OCI-LY3 (cell line): ENCODE measurements at regions not wholly inside any gene's neighbourhood (a gene's known extent, or its start where the extent isn't known, plus 50 kb on each side); places are given as distances from the start of the nearest gene placed in this dataset.

Source experiments
- H2AFZ ChIP-seq: fragments of 200-600, 300-600 bp; shearing (Covaris generic); 2 replicates; pipeline ENCODE4 v1.6.0; 2014; ENCODE audit warnings: antibody characterized with exemption, low read depth, low read length
- H3K27ac ChIP-seq: fragments of 200-600, 300-600 bp; sonication (generic); 2 replicates; pipeline ENCODE4 v1.5.1; 2014; ENCODE audit warnings: mild to moderate bottlenecking, low read length, moderate library complexity, mixed read lengths
- H3K27me3 ChIP-seq: fragments of 200-600, 300-600 bp; sonication (generic); 2 replicates; pipeline ENCODE4 v1.6.1; 2014; ENCODE audit warnings: low read depth, low read length, mixed read lengths
- H3K36me3 ChIP-seq: fragments of 200-600, 300-600 bp; sonication (generic); replicated peaks from 2 replicates; pipeline ENCODE3; 2014; ENCODE audit warnings: low read depth, low read length, mixed read lengths
- H3K4me1 ChIP-seq: fragments of 300-600, 200-600 bp; sonication (generic); 2 replicates; pipeline ENCODE4 v1.6.1; 2014; ENCODE audit warnings: low read length, mixed read lengths
- H3K4me2 ChIP-seq: fragments of 200-600, 300-600 bp; sonication (generic); 2 replicates; pipeline ENCODE4 v1.6.1; 2014; ENCODE audit warnings: low read length, mixed read lengths
- H3K4me3 ChIP-seq: fragments of 300-600, 200-600 bp; sonication (generic); 2 replicates; pipeline ENCODE4 v1.5.1; 2014; ENCODE audit warnings: antibody characterized with exemption, mild to moderate bottlenecking, low read length, moderate library complexity
- H3K79me2 ChIP-seq: fragments of 300-600, 200-600 bp; shearing (Covaris generic); 2 replicates; pipeline ENCODE4 v1.6.1; 2014; ENCODE audit warnings: mild to moderate bottlenecking, low read length, mixed read lengths
- H3K9ac ChIP-seq: fragments of 300-600, 200-600 bp; shearing (Covaris generic); 2 replicates; pipeline ENCODE4 v1.6.0; 2014; ENCODE audit warnings: mild to moderate bottlenecking, low read length, moderate library complexity
- H3K9me3 ChIP-seq: fragments of 200-600, 300-600 bp; shearing (Covaris generic); 2 replicates; pipeline ENCODE4 v1.6.1; 2014; ENCODE audit warnings: low read length, mixed read lengths; ENCODE audit not compliant: insufficient read depth
- H4K20me1 ChIP-seq: fragments of 200-600, 300-600 bp; sonication (generic); 2 replicates; pipeline ENCODE4 v1.6.1; 2016; ENCODE audit warnings: low read length, mixed read lengths; ENCODE audit not compliant: insufficient read depth
- CTCF ChIP-seq: fragments of 200-600, 300-600 bp; sonication (generic); IDR thresholded peaks from 2 replicates; pipeline ENCODE4 v1.5.1; 2014; ENCODE audit warnings: antibody characterized with exemption, low read length, low read depth
- EZH2phosphoT487 ChIP-seq: fragments of 200-600 bp; shearing (Covaris generic); IDR thresholded peaks from 2 replicates; pipeline ENCODE4 v1.6.1; 2018; ENCODE audit warnings: antibody characterized with exemption, mixed run types, low read depth

GRCh38 chr6:167672738-167673137, 154.0 kb upstream of the AFDN start:
- Histone ChIP-seq H3K9me3 (no peaks in the 10 kb centered on the region), H3K27ac (no peak overlapping the region), H4K20me1 (no peaks in the 10 kb centered on the region), H3K4me1 (no peaks in the 10 kb centered on the region), H3K4me2 (no peak overlapping the region), H3K79me2 (no peaks in the 10 kb centered on the region), H3K4me3 (no peak overlapping the region), H2AFZ (no peak overlapping the region), H3K9ac (no peak overlapping the region), H3K27me3 (peaks cover 6% of the 10 kb centered on the region), H3K36me3 (no peaks in the 10 kb centered on the region)
- no peak for TF ChIP-seq EZH2phosphoT487
- TF ChIP-seq CTCF: no peak

- H3K4me3 ChIP-seq: no peak overlapping the region
- no peak overlapping the region for H3K27ac ChIP-seq
- no peaks in the 10 kb centered on the region for H3K36me3 ChIP-seq
- peaks cover 6% of the 10 kb centered on the region for H3K27me3 ChIP-seq
- no peak overlapping the region for H2AFZ ChIP-seq
- no peaks in the 10 kb centered on the region for H4K20me1 ChIP-seq
- H3K4me2 ChIP-seq: no peak overlapping the region
- H3K79me2 ChIP-seq: no peaks in the 10 kb centered on the region
- H3K9ac ChIP-seq: no peak overlapping the region
- H3K4me1 ChIP-seq: no peaks in the 10 kb centered on the region
- no peaks in the 10 kb centered on the region for H3K9me3 ChIP-seq
- TF ChIP-seq EZH2phosphoT487 (no peak), CTCF (no peak)
Observed at GRCh38 chr6:167673946-167674345, 152.8 kb upstream of the AFDN start.

- no peak overlapping the region for H3K4me3 ChIP-seq
- no peaks in the 10 kb centered on the region for H3K9me3 ChIP-seq
- TF ChIP-seq EZH2phosphoT487 (no peak), CTCF (no peak)
- H3K4me1 ChIP-seq: no peaks in the 10 kb centered on the region
- no peaks in the 10 kb centered on the region for H4K20me1 ChIP-seq
- H3K27ac ChIP-seq: no peak overlapping the region
- H3K4me2 ChIP-seq: no peak overlapping the region
- H3K27me3 ChIP-seq: peaks cover 6% of the 10 kb centered on the region
- no peak overlapping the region for H3K9ac ChIP-seq
- no peak overlapping the region for H2AFZ ChIP-seq
- no peaks in the 10 kb centered on the region for H3K79me2 ChIP-seq
- H3K36me3 ChIP-seq: no peaks in the 10 kb centered on the region
Observed at GRCh38 chr6:167674486-167674885, 152.2 kb upstream of the AFDN start.

GRCh38 chr6:167676000-167676665, 150.6 kb upstream of the AFDN start:
- Histone ChIP-seq H3K4me2 (no peak overlapping the region), H3K9me3 (no peaks in the 10 kb centered on the region), H3K4me3 (no peak overlapping the region)

More at GRCh38 chr6:167676000-167676665, 150.6 kb upstream of the AFDN start:
- Histone ChIP-seq H3K79me2 (no peaks in the 10 kb centered on the region), H3K27ac (no peak overlapping the region), H2AFZ (no peak overlapping the region), H3K27me3 (peaks cover 18% of the 10 kb centered on the region), H4K20me1 (no peaks in the 10 kb centered on the region), H3K36me3 (no peaks in the 10 kb centered on the region), H3K4me1 (no peaks in the 10 kb centered on the region), H3K9ac (no peak overlapping the region)
- TF ChIP-seq CTCF (no peak), EZH2phosphoT487 (no peak)
